ENCODE measurements at regions not wholly inside any gene's neighbourhood (a gene's known extent, or its start where the extent isn't known, plus 50 kb on each side); places are given as distances from the start of the nearest gene placed in this dataset.

DNA sequence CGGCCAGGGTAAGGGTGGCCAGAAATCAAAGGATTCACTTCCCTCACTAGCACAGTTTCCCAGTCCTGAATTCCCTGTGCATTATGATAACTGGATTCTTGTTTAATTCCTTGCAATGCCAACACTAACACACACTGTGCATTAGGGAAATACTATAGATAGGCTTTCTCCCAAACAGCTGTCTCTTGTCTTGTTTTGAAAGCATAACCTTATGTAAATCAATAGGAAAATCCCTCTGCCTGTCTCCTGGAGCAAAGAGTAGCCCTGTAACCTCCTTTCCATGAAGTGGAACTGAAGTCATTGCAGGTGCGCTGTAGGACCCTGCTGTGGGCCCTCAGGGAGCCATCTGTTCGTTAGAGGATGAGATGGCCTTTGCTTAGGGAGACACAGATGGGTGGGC, 82.8 kb upstream of the FAM171A1 start (continued):
- TF ChIP-seq NFATC4 (CRISPR knock-in tag; IDR thresholded peaks at IDR 0.05): no peak
- TF ChIP-seq JAZF1 (CRISPR knock-in tag; IDR thresholded peaks at IDR 0.05): no peak
- no peak for TF ChIP-seq ZNF671 (CRISPR knock-in tag; IDR thresholded peaks at IDR 0.05)
- TF ChIP-seq SMAD3 (CRISPR knock-in tag; IDR thresholded peaks at IDR 0.05; ENCODE audit: borderline replicate concordance): no peak
- no peak for TF ChIP-seq ATF1 (CRISPR knock-in tag; IDR thresholded peaks at IDR 0.05)
- TF ChIP-seq ETV6 (CRISPR knock-in tag; IDR thresholded peaks at IDR 0.05): no peak

DNA sequence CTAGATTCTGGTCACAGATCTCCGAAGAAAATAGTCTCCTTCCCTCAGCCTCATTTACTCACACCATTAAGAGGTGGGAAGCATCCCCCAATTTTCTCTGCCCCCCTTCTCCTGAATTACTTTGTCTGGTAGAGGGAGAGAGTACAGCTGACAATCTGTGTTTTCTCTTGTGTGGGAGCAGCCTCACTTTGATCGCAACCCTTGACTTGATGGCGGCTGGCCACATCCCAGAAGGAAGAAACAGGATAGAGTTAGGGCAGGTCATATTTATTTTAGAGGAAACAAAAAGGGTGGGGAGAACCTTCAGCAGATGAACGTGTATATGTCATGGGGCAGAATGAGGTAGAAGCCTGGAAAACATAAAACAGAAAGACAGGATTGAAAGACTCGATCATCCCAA, 82.4 kb upstream of the FAM171A1 start:
- TF ChIP-seq AR (CRISPR knock-in tag; IDR thresholded peaks at IDR 0.05) (no peak), FOXK1 (CRISPR knock-in tag; IDR thresholded peaks at IDR 0.05) (no peak), TCF7 (CRISPR knock-in tag; IDR thresholded peaks at IDR 0.05; ENCODE audit: low read depth) (no peak), RELA (CRISPR knock-in tag; IDR thresholded peaks at IDR 0.05; ENCODE audit: borderline replicate concordance) (no peak), EMX1 (CRISPR knock-in tag; IDR thresholded peaks at IDR 0.05) (no peak), NFYB (CRISPR knock-in tag; conservative IDR thresholded peaks at IDR 0.05; ENCODE audit: low read depth) (no peak), SMAD3 (CRISPR knock-in tag; IDR thresholded peaks at IDR 0.05; ENCODE audit: borderline replicate concordance) (no peak)
- TF ChIP-seq, protein P1, sequence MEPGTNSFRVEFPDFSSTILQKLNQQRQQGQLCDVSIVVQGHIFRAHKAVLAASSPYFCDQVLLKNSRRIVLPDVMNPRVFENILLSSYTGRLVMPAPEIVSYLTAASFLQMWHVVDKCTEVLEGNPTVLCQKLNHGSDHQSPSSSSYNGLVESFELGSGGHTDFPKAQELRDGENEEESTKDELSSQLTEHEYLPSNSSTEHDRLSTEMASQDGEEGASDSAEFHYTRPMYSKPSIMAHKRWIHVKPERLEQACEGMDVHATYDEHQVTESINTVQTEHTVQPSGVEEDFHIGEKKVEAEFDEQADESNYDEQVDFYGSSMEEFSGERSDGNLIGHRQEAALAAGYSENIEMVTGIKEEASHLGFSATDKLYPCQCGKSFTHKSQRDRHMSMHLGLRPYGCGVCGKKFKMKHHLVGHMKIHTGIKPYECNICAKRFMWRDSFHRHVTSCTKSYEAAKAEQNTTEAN (CRISPR knock-in tag; IDR thresholded peaks at IDR 0.05): no peak
- Mint-ChIP-seq H3K4me1 (peaks cover 17% of the 10 kb centered on the region), H3K36me3 (no peaks in the 10 kb centered on the region), H3K9me3 (peaks cover 8% of the 10 kb centered on the region), H3K27ac (no peak overlapping the region), H3K27me3 (ENCODE audit: low read depth) (peaks cover 4% of the 10 kb centered on the region), H3K4me3 (no peak overlapping the region)
- ATAC-seq (no peak), DNase-seq (ENCODE audit: low spot score) (no peak)
- ChIA-PET CTCF (interaction anchor here (0.6 kb wide), 1 partner anchor 269 kb away, joined by 3 read pairs; no protein-coding TSS in a partner anchor), POLR2A (no interaction called here)

DNA sequence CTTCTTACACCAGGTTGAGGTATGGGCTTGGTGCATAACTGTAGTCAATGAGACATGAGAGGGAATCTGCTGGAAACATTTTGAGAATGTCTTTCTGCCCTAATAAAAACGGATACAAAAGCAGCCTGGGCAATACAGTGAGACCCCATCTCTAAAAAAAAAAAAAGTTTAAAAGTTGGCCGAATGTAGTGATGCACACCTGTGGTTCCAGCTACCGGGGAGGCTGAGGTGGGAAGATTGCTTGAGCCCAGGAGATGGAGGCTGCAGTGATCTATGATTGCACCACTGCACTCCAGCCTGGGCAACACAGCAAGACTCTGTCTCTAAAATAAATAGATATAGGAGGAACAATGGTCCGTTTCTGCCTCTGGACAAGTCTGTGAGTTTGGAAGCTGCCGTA, 81.5 kb upstream of the FAM171A1 start:
- peak; percentile 75; the same call in 1 of the 2 replicates for TF ChIP-seq ZNF121 (CRISPR knock-in tag; IDR thresholded peaks at IDR 0.05)
- no peak for TF ChIP-seq SP1 (CRISPR knock-in tag; conservative IDR thresholded peaks at IDR 0.05)
- TF ChIP-seq NR3C1 (CRISPR knock-in tag; conservative IDR thresholded peaks at IDR 0.05; ENCODE audit: low read depth): no peak
- ATAC-seq (no peak), DNase-seq (ENCODE audit: low spot score) (no peak)
- ChIA-PET POLR2A (no interaction called here), CTCF (no interaction called here)
- H3K4me1 Mint-ChIP-seq: peaks cover 17% of the 10 kb centered on the region
- H3K36me3 Mint-ChIP-seq: no peaks in the 10 kb centered on the region
- peaks cover 6% of the 10 kb centered on the region for H3K9me3 Mint-ChIP-seq
- H3K27me3 Mint-ChIP-seq (ENCODE audit: low read depth): peaks cover 4% of the 10 kb centered on the region
- no peak overlapping the region for H3K27ac Mint-ChIP-seq
- no peak overlapping the region for H3K4me3 Mint-ChIP-seq

GRCh38 chr10:15451137-15452094, 80.3 kb upstream of the FAM171A1 start:
- no peak for DNase-seq (ENCODE audit: low spot score)
- no peak for TF ChIP-seq JUN (CRISPR knock-in tag; IDR thresholded peaks at IDR 0.05)
- TF ChIP-seq, protein P2, sequence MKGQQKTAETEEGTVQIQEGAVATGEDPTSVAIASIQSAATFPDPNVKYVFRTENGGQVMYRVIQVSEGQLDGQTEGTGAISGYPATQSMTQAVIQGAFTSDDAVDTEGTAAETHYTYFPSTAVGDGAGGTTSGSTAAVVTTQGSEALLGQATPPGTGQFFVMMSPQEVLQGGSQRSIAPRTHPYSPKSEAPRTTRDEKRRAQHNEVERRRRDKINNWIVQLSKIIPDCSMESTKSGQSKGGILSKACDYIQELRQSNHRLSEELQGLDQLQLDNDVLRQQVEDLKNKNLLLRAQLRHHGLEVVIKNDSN (CRISPR knock-in tag; IDR thresholded peaks at IDR 0.05): no peak
- H3K4me3 Mint-ChIP-seq: no peak overlapping the region
- H3K4me1 Mint-ChIP-seq: peaks cover 17% of the 10 kb centered on the region
- POLR2A ChIA-PET: no interaction called here
- no peaks in the 10 kb centered on the region; the same call in 1 of the 2 replicates for H3K27me3 Mint-ChIP-seq (ENCODE audit: low read depth)
- H3K27ac Mint-ChIP-seq: no peak overlapping the region
- no peaks in the 10 kb centered on the region for H3K9me3 Mint-ChIP-seq
- H3K36me3 Mint-ChIP-seq: no peaks in the 10 kb centered on the region
- CTCF ChIA-PET: no interaction called here
- no peak for ATAC-seq
